ENCODE measurements at regions not wholly inside any gene's neighbourhood (a gene's known extent, or its start where the extent isn't known, plus 50 kb on each side); places are given as distances from the start of the nearest gene placed in this dataset.
"Not testable (repeated sequence)": the region's sequence is repeated elsewhere in the genome, so short reads cannot be mapped to it uniquely, and the experiment has no call there.

DNA sequence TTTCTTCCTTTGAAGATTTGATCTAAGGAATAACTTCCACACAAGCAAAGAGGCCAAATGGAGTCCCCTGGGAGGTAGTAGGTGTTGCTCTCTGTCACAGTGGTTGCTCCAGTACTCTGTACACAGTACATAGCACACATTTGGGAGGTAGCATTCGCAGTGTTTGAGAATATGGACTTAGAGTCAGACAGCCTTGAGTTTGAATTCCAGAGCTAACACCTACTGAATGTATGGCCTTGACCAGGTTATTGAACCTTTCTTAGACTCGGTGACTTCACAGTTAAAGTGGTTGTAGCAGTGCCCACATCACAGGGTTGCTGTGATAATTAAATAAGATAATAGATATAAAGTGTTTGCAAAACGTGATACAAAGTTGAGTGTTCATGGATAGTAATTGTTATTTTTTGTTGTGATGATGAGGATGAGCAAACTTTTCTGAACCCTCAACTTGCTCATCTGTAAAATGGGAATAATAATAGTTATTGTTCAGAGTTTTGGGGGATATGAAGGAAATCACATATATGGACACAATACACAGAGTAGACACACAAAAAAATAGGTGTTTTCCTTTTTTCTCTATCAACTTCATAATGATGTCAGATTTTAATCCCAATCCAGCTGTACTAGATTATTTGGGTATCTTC is 271.6 kb upstream of the CRY1 start:
- FAIRE-seq: no peak
- DNase-seq (ENCODE audit: insufficient read length, low spot score): no peak

GRCh38 chr12:107365703-107366102 is 272.4 kb upstream of the CRY1 start:
- FAIRE-seq (no peak), DNase-seq (ENCODE audit: insufficient read length, low spot score) (no peak)

DNA sequence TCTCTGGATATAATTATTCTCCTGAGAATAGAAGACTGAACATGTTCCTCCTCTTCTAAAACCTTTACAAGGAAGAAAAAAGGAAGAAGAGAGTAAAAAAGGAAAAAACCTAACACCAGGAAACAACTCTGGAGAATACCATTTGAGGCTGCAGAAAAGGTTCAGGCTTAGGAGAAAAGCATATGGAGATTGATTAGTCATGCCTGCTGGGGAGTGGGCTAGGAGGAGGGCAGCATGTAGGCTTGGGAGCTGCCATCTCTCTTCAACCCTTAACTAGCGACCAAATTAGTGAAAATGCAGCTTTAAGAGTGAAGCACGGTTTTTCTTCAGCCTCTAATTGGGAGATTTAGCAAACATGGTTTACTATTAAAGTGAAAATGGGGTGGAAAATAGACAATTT is 273.0 kb upstream of the CRY1 start:
- no peak for DNase-seq (ENCODE audit: insufficient read length, low spot score)
- FAIRE-seq: no peak

DNA sequence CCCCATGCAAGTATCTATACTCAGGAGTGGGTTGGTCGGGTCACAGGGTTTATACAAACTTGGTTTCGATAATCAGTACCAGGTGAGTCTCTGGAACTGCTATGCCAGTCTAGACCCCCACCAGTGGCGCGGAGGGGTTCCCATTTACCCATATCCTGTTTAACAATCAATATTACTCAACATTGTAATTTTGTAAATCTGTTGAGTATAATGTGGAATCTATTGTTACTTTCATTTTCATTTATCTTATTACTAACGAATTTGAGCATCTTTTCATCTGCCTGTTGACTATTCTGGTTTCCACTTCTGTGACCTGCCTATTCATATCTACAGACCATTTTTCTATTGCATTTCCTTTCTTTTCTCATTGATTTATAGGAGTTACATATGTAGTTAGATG is 275.2 kb upstream of the CRY1 start:
- no peak for FAIRE-seq

DNA sequence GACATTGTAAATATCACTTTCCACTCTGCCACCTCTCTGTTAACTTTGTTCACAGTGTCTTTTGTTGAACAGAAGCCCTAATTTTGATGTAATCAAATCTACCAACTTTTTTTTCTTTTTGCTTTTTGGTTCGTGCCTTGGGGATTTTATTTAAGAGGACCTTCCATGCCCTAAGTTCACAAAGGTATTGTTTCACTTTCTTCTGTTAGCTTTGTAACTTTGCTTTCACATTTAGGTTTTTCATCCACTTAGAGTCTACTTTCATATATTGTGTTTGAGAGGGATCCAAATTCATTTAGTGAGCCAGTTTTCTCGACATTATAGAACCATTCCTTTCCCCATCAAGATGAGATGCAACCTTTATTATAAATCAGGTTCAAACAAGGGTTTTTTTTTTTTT is 275.7 kb upstream of the CRY1 start:
- FAIRE-seq (no peak), DNase-seq (ENCODE audit: insufficient read length, low spot score) (no peak)

More for the DNA sequence above, 275.2 kb upstream of the CRY1 start:
- no peak for DNase-seq (ENCODE audit: insufficient read length, low spot score)

DNA sequence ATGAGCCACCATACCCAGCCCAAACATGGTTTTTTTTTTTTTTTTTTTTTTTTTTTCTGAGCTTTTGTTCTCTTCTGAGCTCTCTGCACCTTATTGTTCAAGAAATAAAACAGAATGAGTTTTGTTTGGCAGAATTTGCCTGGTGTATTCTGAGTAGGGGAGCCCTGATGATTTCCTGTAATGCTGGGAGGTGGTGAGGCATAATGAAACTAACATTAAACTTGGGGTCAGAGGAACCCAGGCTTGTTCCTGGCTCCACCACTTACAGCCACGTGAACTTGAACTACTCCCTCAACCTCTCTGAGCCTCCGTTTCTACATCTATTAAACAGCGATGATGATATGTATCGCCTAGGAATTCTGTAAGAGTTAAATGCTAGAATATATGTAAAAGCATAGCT is 276.3 kb upstream of the CRY1 start:
- DNase-seq (ENCODE audit: insufficient read length, low spot score): no peak

DNA sequence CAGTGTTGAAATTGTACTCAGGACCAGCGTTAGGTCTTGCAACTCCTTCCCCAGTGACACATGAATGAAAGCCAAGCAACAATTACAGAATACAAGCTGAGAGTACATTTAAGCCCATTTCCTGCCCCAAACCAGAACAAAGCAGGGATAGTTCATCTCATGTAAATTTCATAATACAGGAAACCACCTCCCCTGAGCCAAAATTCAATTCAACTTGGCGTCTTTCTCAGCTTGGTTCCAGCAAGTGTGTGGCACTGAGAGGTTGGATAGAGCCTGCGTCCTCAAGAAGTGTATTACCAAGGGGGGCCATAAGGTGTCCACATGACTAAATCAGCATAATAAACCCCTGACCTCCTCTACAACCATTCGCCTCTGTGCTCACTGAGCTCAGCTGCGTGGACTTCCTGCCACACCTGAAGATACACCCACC is 278.9 kb upstream of the CRY1 start:
- DNase-seq (ENCODE audit: insufficient read length, low spot score) (no peak), FAIRE-seq (no peak)

More for the DNA sequence above, 276.3 kb upstream of the CRY1 start:
- no peak for FAIRE-seq

DNA sequence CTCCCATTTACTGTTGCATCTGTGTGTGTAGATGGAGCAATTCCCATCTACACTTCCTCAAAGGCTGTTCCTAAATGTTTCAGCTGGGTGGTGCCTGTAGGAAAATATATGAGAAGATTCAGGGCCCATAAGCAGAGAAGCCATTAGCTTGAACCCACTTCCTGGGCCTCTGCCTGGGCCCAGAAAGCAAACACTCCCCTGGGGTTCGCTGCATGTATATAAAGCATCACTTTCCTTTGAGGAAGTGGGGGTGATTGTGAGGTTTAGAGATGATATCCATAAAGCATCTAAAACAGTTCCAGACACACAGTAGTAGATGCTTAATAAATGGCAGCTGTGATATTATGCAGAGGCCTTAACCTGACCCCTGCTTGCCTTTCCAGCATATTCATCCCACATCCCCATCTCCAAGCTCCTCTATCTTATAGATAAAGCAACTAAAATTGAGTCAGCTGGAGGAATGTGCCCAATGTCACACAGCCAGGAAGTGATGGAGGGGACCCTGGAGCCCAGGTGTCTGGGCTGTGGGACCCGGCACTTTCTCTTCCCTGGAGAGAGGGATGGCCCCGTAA is 280.0 kb upstream of the CRY1 start:
- DNase-seq (ENCODE audit: insufficient read length, low spot score) (no peak), FAIRE-seq (no peak)

DNA sequence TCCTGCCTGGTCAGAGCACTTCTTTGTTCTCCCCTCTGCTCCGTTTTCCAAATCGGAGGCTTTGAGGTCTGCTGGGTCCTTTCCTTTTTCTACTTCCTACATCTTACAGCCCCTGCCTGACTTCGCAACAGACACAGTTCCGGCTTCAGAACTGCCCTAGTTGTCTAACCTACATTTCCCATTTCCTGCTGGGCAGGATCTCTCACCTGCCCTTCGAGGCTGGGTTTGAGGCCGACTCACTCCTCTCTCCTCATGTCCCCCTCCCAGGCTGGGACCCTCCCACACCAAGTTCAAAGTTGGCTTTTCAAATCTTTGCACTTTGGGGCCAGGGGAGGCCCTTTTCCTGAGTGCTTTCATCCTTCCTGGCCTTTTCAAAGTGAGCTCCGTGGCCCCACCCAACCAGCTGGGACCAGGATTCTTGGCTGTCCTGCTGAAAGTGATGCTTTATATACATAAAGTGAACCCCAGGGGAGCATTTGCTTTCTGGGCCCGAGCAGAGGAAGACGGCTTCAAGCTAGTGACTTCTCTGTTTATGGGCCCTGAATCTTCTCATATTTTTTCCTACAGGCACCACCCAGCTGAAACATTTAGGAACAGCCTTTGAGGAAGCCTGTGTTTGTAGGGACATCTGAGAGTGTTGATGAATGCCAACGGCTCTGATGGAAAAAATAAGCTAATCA is 281.0 kb upstream of the CRY1 start:
- FAIRE-seq (no peak), DNase-seq (ENCODE audit: insufficient read length, low spot score) (no peak)

DNA sequence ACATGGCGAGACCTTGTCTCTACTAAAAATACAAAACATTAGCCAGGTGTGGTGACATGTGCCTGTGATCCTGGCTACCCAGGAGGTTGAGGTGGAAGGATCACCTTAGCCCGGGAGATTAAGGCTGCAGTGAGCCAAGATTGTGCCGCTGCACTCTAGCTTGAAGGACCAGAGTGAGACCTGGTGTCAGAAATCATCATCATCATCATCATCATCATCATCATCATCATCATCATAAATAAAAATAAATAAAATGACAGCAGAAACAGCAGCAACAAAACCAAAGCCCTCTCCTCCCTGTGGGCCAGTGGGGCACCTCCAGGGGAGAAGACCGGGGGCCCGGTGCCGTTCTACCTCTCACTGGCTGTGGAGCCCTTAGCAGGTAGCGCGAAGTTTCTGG is 281.9 kb upstream of the CRY1 start:
- FAIRE-seq (no peak), DNase-seq (ENCODE audit: insufficient read length, low spot score) (no peak)

- FAIRE-seq (no peak), DNase-seq (ENCODE audit: insufficient read length, low spot score) (no peak)
Measured at GRCh38 chr12:107377596-107378385, 284.4 kb upstream of the CRY1 start.

DNA sequence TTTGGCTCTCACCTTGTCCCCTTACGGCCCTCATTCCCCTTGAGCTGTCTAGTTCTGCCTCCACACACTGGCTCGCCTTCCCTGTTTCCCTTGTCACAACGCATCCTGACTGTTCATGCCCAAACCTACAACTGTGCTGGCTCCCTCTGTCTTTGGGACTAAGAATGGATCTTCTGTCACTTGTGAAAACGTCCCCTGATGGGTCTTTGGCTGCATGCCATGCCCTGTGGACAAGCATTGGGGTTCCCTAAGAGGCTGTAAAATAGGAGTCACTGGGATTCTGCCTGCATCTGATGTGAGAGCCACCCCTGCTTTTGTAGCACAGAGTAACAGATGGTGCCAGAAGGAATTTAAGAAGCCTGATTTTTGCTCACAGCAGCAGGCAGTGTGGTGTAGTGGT is 285.3 kb upstream of the CRY1 start:
- no peak for DNase-seq (ENCODE audit: insufficient read length, low spot score)
- FAIRE-seq: no peak

GRCh38 chr12:107379142-107379851 is 285.9 kb upstream of the CRY1 start:
- FAIRE-seq; DNase-seq (ENCODE audit: insufficient read length, low spot score): not testable (repeated sequence)

DNA sequence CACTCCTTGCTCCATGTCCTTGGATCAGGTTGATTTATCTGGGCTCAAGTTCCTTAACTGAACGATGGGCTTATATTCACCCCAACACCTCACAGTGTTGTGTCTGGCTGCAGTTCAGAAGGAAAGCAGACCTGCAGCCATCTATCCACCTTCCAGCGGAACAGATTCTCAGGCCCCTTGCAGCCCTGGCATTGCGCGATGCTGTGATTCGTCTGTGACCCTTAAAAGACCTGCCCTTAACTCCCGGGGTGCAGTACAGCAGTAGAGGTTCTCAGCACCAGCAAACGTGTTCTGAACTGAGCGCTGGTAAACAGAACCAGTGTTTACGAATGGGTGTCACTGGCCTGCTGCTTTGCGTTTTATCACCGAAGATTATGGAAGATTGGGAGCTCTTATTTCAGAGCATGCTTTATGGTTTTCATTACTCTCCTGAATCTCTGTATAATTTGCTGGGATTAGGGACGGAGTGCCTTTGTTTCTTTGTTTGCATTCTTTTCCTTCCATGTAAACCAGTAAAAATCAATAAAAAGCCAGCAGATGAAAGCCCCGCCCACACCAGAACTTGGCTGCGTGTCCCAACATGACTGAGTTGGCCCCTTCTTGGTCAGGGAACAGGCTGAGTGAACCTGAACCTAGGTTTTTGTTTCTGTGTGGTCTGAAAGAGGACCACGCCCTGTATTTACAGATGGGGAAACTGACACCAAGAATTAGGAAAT is 286.7 kb upstream of the CRY1 start:
- FAIRE-seq (no peak), DNase-seq (ENCODE audit: insufficient read length, low spot score) (no peak)

DNA sequence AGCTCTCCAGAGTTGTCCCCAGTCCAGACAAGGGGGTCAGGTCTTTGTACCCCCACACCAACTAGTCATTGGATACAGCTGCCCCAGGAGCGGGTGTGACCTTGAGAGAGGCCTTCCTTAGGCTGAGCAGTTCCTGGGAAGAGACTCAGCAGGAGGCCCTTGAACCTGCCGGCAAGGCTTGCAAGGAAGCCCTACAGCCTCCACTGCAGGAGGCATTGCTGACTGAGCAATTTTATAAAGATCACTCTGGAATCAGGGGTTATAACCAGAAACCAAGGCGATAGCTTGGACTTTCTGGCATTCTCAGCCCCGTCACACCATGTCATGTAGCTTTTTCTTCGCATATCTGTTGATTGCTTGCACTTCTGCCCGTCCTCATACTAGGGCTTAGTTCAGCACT is 291.3 kb upstream of the CRY1 start:
- no peak for FAIRE-seq

GRCh38 chr12:107385509-107385908 is 292.2 kb upstream of the CRY1 start:
- DNase-seq (ENCODE audit: insufficient read length, low spot score) (no peak), FAIRE-seq (no peak)

More for the DNA sequence above, 291.3 kb upstream of the CRY1 start:
- DNase-seq (ENCODE audit: insufficient read length, low spot score): no peak

DNA sequence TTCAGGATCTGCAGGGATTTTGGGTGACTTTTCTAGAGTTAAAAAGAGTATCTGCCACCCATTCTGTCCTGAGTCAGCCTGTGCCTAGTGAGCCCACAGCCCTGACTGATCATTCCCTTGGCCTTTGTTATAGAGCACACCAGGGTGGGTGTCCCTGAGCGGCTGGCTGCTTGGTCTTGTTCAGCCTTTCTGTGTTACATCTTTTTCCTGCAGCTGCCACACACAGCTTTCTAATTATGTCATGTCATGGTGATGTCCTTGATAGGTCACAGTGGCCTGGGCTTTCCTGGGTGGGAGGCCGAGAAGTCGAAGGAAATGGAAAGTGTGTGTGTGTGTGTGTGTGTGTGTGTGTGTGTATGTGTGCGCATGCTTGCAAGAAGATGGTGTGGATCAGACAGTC is 293.2 kb upstream of the CRY1 start:
- no peak for DNase-seq (ENCODE audit: insufficient read length, low spot score)

DNA sequence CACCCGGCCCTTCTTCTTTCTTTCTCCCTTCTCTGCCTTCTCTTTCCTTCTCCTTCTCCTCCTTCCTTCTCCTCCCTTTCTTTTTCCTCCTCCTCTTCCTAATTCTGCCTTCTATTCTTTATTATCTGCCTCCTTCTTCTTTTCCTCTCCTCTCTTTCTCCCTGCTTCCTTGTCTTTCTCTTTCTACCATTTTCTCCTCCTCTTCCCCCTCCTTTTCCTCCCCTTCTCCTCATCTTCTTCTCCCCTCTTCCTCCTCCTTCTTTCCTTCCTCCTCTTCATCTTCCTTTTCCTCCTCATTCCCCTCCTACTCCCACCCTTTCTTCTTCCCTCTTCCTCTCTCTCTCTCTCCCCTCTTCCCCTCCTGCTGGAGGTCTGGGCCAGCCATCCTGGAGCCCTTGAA is 294.9 kb upstream of the CRY1 start:
- FAIRE-seq (no peak), DNase-seq (ENCODE audit: insufficient read length, low spot score) (no peak)

More for the DNA sequence above, 293.2 kb upstream of the CRY1 start:
- FAIRE-seq: no peak

GRCh38 chr12:107390414-107390813 is 295.2 kb upstream of the PWP1 start:
- FAIRE-seq (no peak), DNase-seq (ENCODE audit: insufficient read length, low spot score) (no peak)

GRCh38 chr12:107393043-107393717 is 292.4 kb upstream of the PWP1 start:
- no peak for FAIRE-seq
- DNase-seq (ENCODE audit: insufficient read length, low spot score): no peak

Measured in GM19239 (cell line).